HepG2 (cell line): ENCODE measurements at regions not wholly inside any gene's neighbourhood (a gene's known extent, or its start where the extent isn't known, plus 50 kb on each side); places are given as distances from the start of the nearest gene placed in this dataset.

Experiments used
- CBX2 ChIP-seq, 2 experiments: fragments of 200-600 bp in 1 of 2; sonication (generic); formaldehyde crosslinking in 1 of 2; IDR thresholded peaks; 2 replicates each; pipeline versions ENCODE4 v1.7.0 to v1.8.1; 2018 to 2022; ENCODE audit warnings: low read depth in 2 of 2, low read length in 1 of 2, mild to moderate bottlenecking in 1 of 2, missing genetic modification reagents in 1 of 2
- CHD2 ChIP-seq: IDR thresholded peaks from 2 replicates; pipeline ENCODE4 v1.6.1; 2011; ENCODE audit warnings: low read depth, low read length, improper control_type of control experiment
- EZH2 ChIP-seq: conservative IDR thresholded peaks from 2 replicates; pipeline ENCODE4 v1.6.1; 2012; ENCODE audit warnings: mild to moderate bottlenecking, low read depth, low read length, moderate library complexity
- IRF1 ChIP-seq: sonication (generic); formaldehyde crosslinking; IDR thresholded peaks from 2 replicates; pipeline ENCODE4 v1.4.0; 2020; ENCODE audit warnings: low read depth, mild to moderate bottlenecking, missing genetic modification reagents
- MAX ChIP-seq: IDR thresholded peaks from 2 replicates; pipeline ENCODE4 v1.6.1; 2012; ENCODE audit warnings: inconsistent platforms
- SRSF1 ChIP-seq: fragments of 200-400 bp; formaldehyde crosslinking; optimal IDR thresholded peaks from 2 replicates; pipeline ENCODE3; 2017; ENCODE audit warnings: mild to moderate bottlenecking, low read depth, low read length, moderate library complexity
- ZNF253 ChIP-seq: sonication (generic); formaldehyde crosslinking; IDR thresholded peaks from 2 replicates; pipeline ENCODE4 v1.8.0; 2022; ENCODE audit warnings: mild to moderate bottlenecking, missing genetic modification reagents, borderline replicate concordance
- ZNF549 ChIP-seq: sonication (generic); formaldehyde crosslinking; IDR thresholded peaks from 2 replicates; pipeline ENCODE4 v1.5.0; 2020; ENCODE audit warnings: missing genetic modification reagents
- ZNF644 ChIP-seq: IDR thresholded peaks from 2 replicates; pipeline ENCODE4 v1.6.1; 2016; ENCODE audit warnings: low read depth
- TF ChIP-seq, protein P1 (sequence below): sonication (generic); formaldehyde crosslinking; IDR thresholded peaks from 2 replicates; pipeline ENCODE4 v1.5.0; 2020; ENCODE audit warnings: mild to moderate bottlenecking, missing genetic modification reagents, moderate library complexity
- TF ChIP-seq, protein P2 (sequence below), 2 experiments: sonication (generic) in 1 of 2; formaldehyde crosslinking in 1 of 2; IDR thresholded peaks; 2 replicates each; pipeline versions ENCODE4 v1.5.1 to v1.6.1; 2011 to 2020; ENCODE audit warnings: borderline replicate concordance in 1 of 2, low read depth in 1 of 2, low read length in 1 of 2, mild to moderate bottlenecking in 1 of 2, missing genetic modification reagents in 1 of 2, moderate library complexity in 1 of 2

DNA sequence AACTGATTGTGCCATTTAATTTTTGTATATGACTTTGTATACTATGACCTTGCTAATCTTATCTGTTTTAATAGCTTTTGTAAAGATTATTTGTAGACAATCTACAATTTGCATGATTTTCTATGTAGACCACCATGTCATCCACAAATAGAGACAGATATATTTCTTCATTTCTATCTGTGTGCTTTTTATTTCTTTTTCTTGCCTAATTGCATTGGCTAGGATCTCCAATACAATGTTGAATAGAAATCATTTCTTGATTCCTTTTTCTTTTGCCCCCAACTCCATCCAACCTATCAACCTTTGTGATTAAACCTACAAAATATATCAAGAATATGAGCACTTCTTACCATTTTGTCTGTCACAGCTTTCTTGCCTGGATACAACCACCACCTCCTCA is 232.6 kb upstream of the POU3F1 start:
- TF ChIP-seq, protein P1, sequence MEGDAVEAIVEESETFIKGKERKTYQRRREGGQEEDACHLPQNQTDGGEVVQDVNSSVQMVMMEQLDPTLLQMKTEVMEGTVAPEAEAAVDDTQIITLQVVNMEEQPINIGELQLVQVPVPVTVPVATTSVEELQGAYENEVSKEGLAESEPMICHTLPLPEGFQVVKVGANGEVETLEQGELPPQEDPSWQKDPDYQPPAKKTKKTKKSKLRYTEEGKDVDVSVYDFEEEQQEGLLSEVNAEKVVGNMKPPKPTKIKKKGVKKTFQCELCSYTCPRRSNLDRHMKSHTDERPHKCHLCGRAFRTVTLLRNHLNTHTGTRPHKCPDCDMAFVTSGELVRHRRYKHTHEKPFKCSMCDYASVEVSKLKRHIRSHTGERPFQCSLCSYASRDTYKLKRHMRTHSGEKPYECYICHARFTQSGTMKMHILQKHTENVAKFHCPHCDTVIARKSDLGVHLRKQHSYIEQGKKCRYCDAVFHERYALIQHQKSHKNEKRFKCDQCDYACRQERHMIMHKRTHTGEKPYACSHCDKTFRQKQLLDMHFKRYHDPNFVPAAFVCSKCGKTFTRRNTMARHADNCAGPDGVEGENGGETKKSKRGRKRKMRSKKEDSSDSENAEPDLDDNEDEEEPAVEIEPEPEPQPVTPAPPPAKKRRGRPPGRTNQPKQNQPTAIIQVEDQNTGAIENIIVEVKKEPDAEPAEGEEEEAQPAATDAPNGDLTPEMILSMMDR (CRISPR knock-in tag), result no peak
- no peak for TF ChIP-seq ZNF549 (CRISPR knock-in tag)
- no peak for TF ChIP-seq ZNF644 (CRISPR knock-in tag)
- no peak for TF ChIP-seq CHD2
- TF ChIP-seq, protein P2, sequence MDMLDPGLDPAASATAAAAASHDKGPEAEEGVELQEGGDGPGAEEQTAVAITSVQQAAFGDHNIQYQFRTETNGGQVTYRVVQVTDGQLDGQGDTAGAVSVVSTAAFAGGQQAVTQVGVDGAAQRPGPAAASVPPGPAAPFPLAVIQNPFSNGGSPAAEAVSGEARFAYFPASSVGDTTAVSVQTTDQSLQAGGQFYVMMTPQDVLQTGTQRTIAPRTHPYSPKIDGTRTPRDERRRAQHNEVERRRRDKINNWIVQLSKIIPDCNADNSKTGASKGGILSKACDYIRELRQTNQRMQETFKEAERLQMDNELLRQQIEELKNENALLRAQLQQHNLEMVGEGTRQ (IDR thresholded peaks at IDR 0.05; ENCODE audit: low read depth, low read length), result no peak
- TF ChIP-seq, protein P2 (CRISPR knock-in tag; IDR thresholded peaks at IDR 0.05; ENCODE audit: borderline replicate concordance), result no peak
- no peak for TF ChIP-seq MAX
- TF ChIP-seq ZNF253 (CRISPR knock-in tag), result no peak
- no peak for TF ChIP-seq CBX2 (IDR thresholded peaks at IDR 0.05; ENCODE audit: low read depth, low read length)
- TF ChIP-seq CBX2 (CRISPR knock-in tag; IDR thresholded peaks at IDR 0.05; ENCODE audit: low read depth), result no peak
- no peak for TF ChIP-seq EZH2
- no peak for TF ChIP-seq SRSF1
- TF ChIP-seq IRF1 (CRISPR knock-in tag), result no peak
